Fibroblast of pulmonary artery (primary cell): ENCODE measurements at regions not wholly inside any gene's neighbourhood (a gene's known extent, or its start where the extent isn't known, plus 50 kb on each side); places are given as distances from the start of the nearest gene placed in this dataset.

ENCODE experiments used
- DNase-seq: peaks from one replicate; pipeline ENCODE4 v3.0.0-alpha.2; 2010; ENCODE audit warnings: low read depth
- H3K4me3 ChIP-seq: replicated peaks from 2 replicates; pipeline ENCODE4 v1.5.1; 2011; ENCODE audit warnings: low read depth, mild to moderate bottlenecking, control low read depth, low read length, moderate library complexity
- CTCF ChIP-seq: IDR thresholded peaks from 2 replicates; pipeline ENCODE4 v1.5.1; 2011; ENCODE audit warnings: mild to moderate bottlenecking, control low read depth, low read length, inconsistent platforms; ENCODE audit errors: missing control alignments

GRCh38 chr4:140211693-140212092 lies 57.7 kb upstream of the MAML3 start:
- DNase-seq = no peak
- TF ChIP-seq CTCF = no peak
- no peak overlapping the region for H3K4me3 ChIP-seq

GRCh38 chr4:140211161-140211560 lies 57.2 kb upstream of the MAML3 start:
- DNase-seq = no peak
- TF ChIP-seq CTCF = no peak
- no peak overlapping the region for H3K4me3 ChIP-seq

GRCh38 chr4:140208921-140209320 lies 54.9 kb upstream of the MAML3 start:
- no peak for TF ChIP-seq CTCF
- no peak for DNase-seq
- H3K4me3 ChIP-seq = no peak overlapping the region
